IMR-90 (cell line): ENCODE measurements at regions not wholly inside any gene's neighbourhood (a gene's known extent, or its start where the extent isn't known, plus 50 kb on each side); places are given as distances from the start of the nearest gene placed in this dataset.

Experiments
- ATAC-seq: fragments of 200-7000 bp; cut with Tn5 transposase; 2 replicates; pipeline ENCODE4 v1.9.1; 2020; ENCODE audit warnings: low read depth, mild to moderate bottlenecking, moderate library complexity
- BruUV-seq: library from RNA; stranded (reverse); fragments of 400-500 nt; replicated peaks from 2 replicates; lab custom pipeline; 2021; lab: Mats Ljungman, UMichigan
- CTCF ChIA-PET: fragments of 300-600 bp; formaldehyde crosslinking; extraction: SDS; loops from one replicate; lab custom pipeline; 2021; ENCODE audit warnings: antibody characterized with exemption; lab: Yijun Ruan, JAX
- POLR2A ChIA-PET: fragments of 300-600 bp; sonication (Branson Sonifier 250); formaldehyde crosslinking; loops from one replicate; lab custom pipeline; 2022; ENCODE audit warnings: antibody characterized with exemption; ENCODE audit not compliant: unreplicated experiment; lab: Charles Lee
- DNase-seq: peaks from one replicate; pipeline ENCODE4 v3.0.0; 2013
- H2AFZ ChIP-seq: replicated peaks from 2 replicates; pipeline ENCODE3; 2013; ENCODE audit warnings: low read length, mild to moderate bottlenecking; ENCODE audit not compliant: poor library complexity
- H2AK5ac ChIP-seq: 2 replicates; pipeline ENCODE4 v1.6.1; 2013; ENCODE audit warnings: low read depth, low read length, inconsistent platforms
- H2AK9ac ChIP-seq: replicated peaks from 2 replicates; pipeline ENCODE3; 2013; ENCODE audit warnings: mild to moderate bottlenecking, low read depth, low read length, moderate library complexity; ENCODE audit not compliant: poor library complexity
- H2BK120ac ChIP-seq: 2 replicates; pipeline ENCODE4 v1.6.1; 2013; ENCODE audit warnings: low read depth, low read length, inconsistent platforms
- H2BK15ac ChIP-seq: 3 replicates; pipeline ENCODE4 v1.6.1; 2013; ENCODE audit warnings: low read depth, low read length, inconsistent platforms
- H2BK20ac ChIP-seq: 2 replicates; pipeline ENCODE4 v1.6.1; 2013; ENCODE audit warnings: low read depth, mild to moderate bottlenecking, inconsistent platforms, low read length, moderate library complexity
- H2BK5ac ChIP-seq: 2 replicates; pipeline ENCODE4 v1.6.1; 2013; ENCODE audit warnings: mild to moderate bottlenecking, low read depth, low read length, inconsistent platforms; ENCODE audit not compliant: poor library complexity, severe bottlenecking
- H3K14ac ChIP-seq: replicated peaks from 2 replicates; pipeline ENCODE4 v1.6.1; 2013; ENCODE audit warnings: low read depth, low read length, inconsistent platforms
- H3K18ac ChIP-seq: 2 replicates; pipeline ENCODE4 v1.6.1; 2013; ENCODE audit warnings: low read depth, low read length, control low read depth
- H3K23ac ChIP-seq: 2 replicates; pipeline ENCODE4 v1.6.1; 2013; ENCODE audit warnings: low read depth, low read length, inconsistent platforms
- H3K27ac ChIP-seq: 2 replicates; pipeline ENCODE4 v1.5.1; 2013; ENCODE audit warnings: mild to moderate bottlenecking, control low read depth, low read length; ENCODE audit not compliant: insufficient read depth
- H3K27me3 ChIP-seq: 2 replicates; pipeline ENCODE4 v1.6.1; 2013; ENCODE audit warnings: low read length; ENCODE audit not compliant: control insufficient read depth, insufficient read depth
- H3K36me3 ChIP-seq: 2 replicates; pipeline ENCODE4 v1.6.1; 2013; ENCODE audit warnings: low read length, mixed read lengths; ENCODE audit not compliant: control insufficient read depth, insufficient read depth
- H3K4ac ChIP-seq: 2 replicates; pipeline ENCODE4 v1.6.1; 2013; ENCODE audit warnings: low read depth, low read length, inconsistent platforms
- H3K4me1 ChIP-seq: 2 replicates; pipeline ENCODE4 v1.6.1; 2013; ENCODE audit warnings: low read length, mixed read lengths; ENCODE audit not compliant: control insufficient read depth, insufficient read depth
- H3K4me2 ChIP-seq: 2 replicates; pipeline ENCODE4 v1.6.1; 2013; ENCODE audit warnings: low read depth, mild to moderate bottlenecking, control low read depth, low read length, moderate library complexity
- H3K4me3 ChIP-seq: 2 replicates; pipeline ENCODE4 v1.5.1; 2013; ENCODE audit warnings: low read depth, mild to moderate bottlenecking, control low read depth, low read length, moderate library complexity; ENCODE audit not compliant: insufficient read depth
- H3K56ac ChIP-seq: 2 replicates; pipeline ENCODE4 v1.6.1; 2013; ENCODE audit warnings: low read length, inconsistent platforms; ENCODE audit not compliant: insufficient read depth; ENCODE audit errors: extremely low read depth
- H3K79me1 ChIP-seq, 2 experiments: 2 replicates each; pipeline ENCODE4 v1.6.1; 2013; ENCODE audit warnings: low read length in 2 of 2, inconsistent platforms in 1 of 2, low read depth in 1 of 2
- H3K9ac ChIP-seq: 2 replicates; pipeline ENCODE4 v1.6.1; 2013; ENCODE audit warnings: low read depth, low read length, control low read depth
- H3K9me1 ChIP-seq: 2 replicates; pipeline ENCODE4 v1.6.1; 2013; ENCODE audit warnings: low read length, inconsistent platforms; ENCODE audit not compliant: insufficient read depth
- H3K9me3 ChIP-seq: 2 replicates; pipeline ENCODE4 v1.6.1; 2013; ENCODE audit warnings: low read length; ENCODE audit not compliant: control insufficient read depth, insufficient read depth
- H4K20me1 ChIP-seq: 2 replicates; pipeline ENCODE4 v1.6.1; 2013; ENCODE audit warnings: low read length, inconsistent platforms; ENCODE audit not compliant: insufficient read depth
- H4K5ac ChIP-seq: 2 replicates; pipeline ENCODE4 v1.6.1; 2013; ENCODE audit warnings: mild to moderate bottlenecking, low read depth, low read length, control low read depth
- H4K8ac ChIP-seq, 2 experiments: 2 replicates each; pipeline ENCODE4 v1.6.1; 2013; ENCODE audit warnings: low read depth in 2 of 2, low read length in 2 of 2, control low read depth in 1 of 2, inconsistent platforms in 1 of 2
- H4K91ac ChIP-seq: 2 replicates; pipeline ENCODE4 v1.6.1; 2013; ENCODE audit warnings: low read depth, low read length, inconsistent platforms; ENCODE audit not compliant: insufficient read depth
- CTCF ChIP-seq: conservative IDR thresholded peaks from 2 replicates; pipeline ENCODE4 v1.5.1; 2012; ENCODE audit warnings: mild to moderate bottlenecking, low read depth, low read length, improper control_type of control experiment
- POLR2A ChIP-seq: IDR thresholded peaks from 2 replicates; pipeline ENCODE4 v1.6.1; 2012; ENCODE audit warnings: mild to moderate bottlenecking, low read depth, low read length
- WGBS, 2 experiments: methylation state at CpG; one replicate each; pipeline versions ENCODE4 v1.1.5 to v1.1.7; 2013; ENCODE audit warnings: missing lambda C conversion rate in 2 of 2; ENCODE audit not compliant: insufficient read length in 1 of 2; ENCODE audit errors: extremely low coverage in 2 of 2; 5-methylcytosine and 5-hydroxymethylcytosine counted together
- dilution Hi-C: fragments of 300-500 bp; cut with HindIII; formaldehyde crosslinking; loops from one replicate; pipeline ENCODE4 v1.14.3; 2018; ENCODE audit warnings: low sequenced_read_pairs; ENCODE audit not compliant: unreplicated experiment
- in situ Hi-C: fragments of 300-500 bp; cut with MboI; formaldehyde crosslinking; loops from 3 replicates; pipeline ENCODE4 v1.14.3; 2019; ENCODE audit warnings: low sequenced_read_pairs, inconsistent platforms, mixed read lengths
- intact Hi-C: fragments of 100-400 bp; cut with micrococcal nuclease; formaldehyde crosslinking; loops from 2 replicates; pipeline ENCODE4 v1.10.0; 2022

GRCh38 chr6:92979281-92979680 is 440.1 kb downstream of the EPHA7 start:
- no peak overlapping the region for H2BK20ac ChIP-seq
- H4K8ac ChIP-seq, result no peak overlapping the region
- H3K14ac ChIP-seq, result no peak overlapping the region
- no peak overlapping the region for H2BK120ac ChIP-seq
- no peaks in the 10 kb centered on the region for H3K36me3 ChIP-seq
- WGBS, 2 experiments, result no CpG with 5 or more reads among the region's 2 CpGs
- dilution Hi-C loops, result no loop called here
- H2AK5ac ChIP-seq, result no peak overlapping the region
- no peak overlapping the region for H3K4me3 ChIP-seq
- no peaks in the 10 kb centered on the region for H3K4me1 ChIP-seq
- H2BK15ac ChIP-seq, result no peak overlapping the region
- no peak overlapping the region for H3K56ac ChIP-seq
- no peak overlapping the region for H3K27ac ChIP-seq
- no peaks in the 10 kb centered on the region for H4K20me1 ChIP-seq
- no peak overlapping the region for H2AK9ac ChIP-seq
- no peaks in the 10 kb centered on the region for H3K9me1 ChIP-seq
- no peak overlapping the region for H2AFZ ChIP-seq
- DNase-seq, result no peak
- H3K27me3 ChIP-seq, result no peaks in the 10 kb centered on the region
- no peak overlapping the region for H3K23ac ChIP-seq
- no TSS peak for BruUV-seq
- intact Hi-C loops, result no loop called here
- H2BK5ac ChIP-seq, result no peak overlapping the region
- no peak overlapping the region for H3K18ac ChIP-seq
- H3K79me1 ChIP-seq, result no peaks in the 10 kb centered on the region
- ChIA-PET POLR2A (no interaction called here), CTCF (interaction anchor here (0.6 to 0.7 kb wide), 2 partner anchors 276 to 817 kb away, joined by 3 to 7 read pairs; no protein-coding TSS in a partner anchor)
- in situ Hi-C loops, result no loop called here
- H3K9ac ChIP-seq, result no peak overlapping the region
- no peak overlapping the region for H4K5ac ChIP-seq
- no peak overlapping the region for H3K4me2 ChIP-seq
- no peak overlapping the region for H3K4ac ChIP-seq
- no peak for TF ChIP-seq CTCF
- TF ChIP-seq POLR2A, result no peak
- H3K9me3 ChIP-seq, result no peaks in the 10 kb centered on the region
- no peak overlapping the region for H4K91ac ChIP-seq
- no peak for ATAC-seq
